ENCODE measurements at regions not wholly inside any gene's neighbourhood (a gene's known extent, or its start where the extent isn't known, plus 50 kb on each side); places are given as distances from the start of the nearest gene placed in this dataset.

- no peak for FAIRE-seq
- TF ChIP-seq NR2C1 (IDR thresholded peaks at IDR 0.05): no peak
- no peak for TF ChIP-seq JUNB (IDR thresholded peaks at IDR 0.05)
- TF ChIP-seq EGR1 (IDR thresholded peaks at IDR 0.05; ENCODE audit: borderline replicate concordance in 1 of 2, low read depth in 2 of 2, low read length in 2 of 2): no peak
- no peak for TF ChIP-seq ZNF592 (IDR thresholded peaks at IDR 0.05)
- TF ChIP-seq RAD21 (IDR thresholded peaks at IDR 0.05; ENCODE audit: insufficient read depth, low read depth, low read length): no peak
- TF ChIP-seq ZNF207 (IDR thresholded peaks at IDR 0.05; ENCODE audit: borderline replicate concordance): no peak
- TF ChIP-seq RELA (IDR thresholded peaks at IDR 0.05; ENCODE audit: borderline replicate concordance, partially characterized antibody): no peak
- no peak for TF ChIP-seq HSF1 (IDR thresholded peaks at IDR 0.05; ENCODE audit: low read depth, low read length)
- TF ChIP-seq SREBF1 (IDR thresholded peaks at IDR 0.05; ENCODE audit: low read length): no peak
- TF ChIP-seq STAT1 (conservative IDR thresholded peaks at IDR 0.05): no peak
- TF ChIP-seq KLF5 (IDR thresholded peaks at IDR 0.05; ENCODE audit: partially characterized antibody): no peak
- no peak for TF ChIP-seq CUX1 (IDR thresholded peaks at IDR 0.05; ENCODE audit: insufficient replicate concordance, low read depth, low read length)
- no peak for TF ChIP-seq SMAD1 (IDR thresholded peaks at IDR 0.05; ENCODE audit: low read depth, partially characterized antibody)
- TF ChIP-seq IRF3 (IDR thresholded peaks at IDR 0.05): no peak
Measured at GRCh38 chr1:194624833-194625232, 1438.4 kb upstream of the B3GALT2 start.

More at GRCh38 chr1:194624833-194625232, 1438.4 kb upstream of the B3GALT2 start:
- Histone ChIP-seq H2AFZ (ENCODE audit: control insufficient read depth, low read depth, low read length) (no peak overlapping the region), H3K27me3 (replicated peaks in 1 of 2; ENCODE audit: control insufficient read depth in 2 of 2, insufficient read depth in 2 of 2, low read length in 1 of 2) (no peaks in the 10 kb centered on the region), H3K27ac (ENCODE audit: control insufficient read depth, insufficient read depth) (no peak overlapping the region), H4K20me1 (ENCODE audit: control insufficient read depth, insufficient read depth) (no peaks in the 10 kb centered on the region), H3K9me3 (replicated peaks; ENCODE audit: control insufficient read depth, insufficient read depth, low read length) (no peaks in the 10 kb centered on the region), H3K4me2 (ENCODE audit: control insufficient read depth, insufficient read depth) (no peak overlapping the region), H3K4me3 (no peak overlapping the region), H3K79me2 (ENCODE audit: control insufficient read depth, insufficient read depth, low read length) (no peaks in the 10 kb centered on the region), H3K36me3 (ENCODE audit: control insufficient read depth in 2 of 2, insufficient read depth in 2 of 2, low read length in 1 of 2) (no peaks in the 10 kb centered on the region), H3K9ac (ENCODE audit: control insufficient read depth, insufficient read depth, low read length) (no peak overlapping the region), H3K4me1 (ENCODE audit: control insufficient read depth, insufficient read depth, low read length) (no peaks in the 10 kb centered on the region)
- no peak for ATAC-seq
- ChIA-PET RAD21 (ENCODE audit: unreplicated experiment) (no interaction called here), SMC1A (ENCODE audit: uncharacterized antibody, unreplicated experiment) (no interaction called here), POLR2A (no interaction called here), CTCF (no interaction called here)
- in situ Hi-C loops (cut with MboI) (no loop called here), intact Hi-C loops (cut with micrococcal nuclease; ENCODE audit: unreplicated experiment) (no loop called here)
- WGBS (ENCODE audit: insufficient coverage, insufficient replicate concordance, low lambda C conversion rate, missing lambda C conversion rate): 71% methylated on average over 4 of the region's 4 CpGs
- BruUV-seq (replicated peaks): no TSS peak
- DNase-seq (ENCODE audit: low read depth, low spot score): no peak
